Mesendoderm (in vitro differentiated cells): ENCODE measurements at regions not wholly inside any gene's neighbourhood (a gene's known extent, or its start where the extent isn't known, plus 50 kb on each side); places are given as distances from the start of the nearest gene placed in this dataset.

ENCODE experiments used
- DNase-seq: peaks from one replicate; pipeline ENCODE4 v3.0.0; 2013
- H2AK5ac ChIP-seq: 2 replicates; pipeline ENCODE4 v1.6.1; 2013; ENCODE audit warnings: low read length, inconsistent platforms
- H2BK120ac ChIP-seq: 2 replicates; pipeline ENCODE4 v1.6.1; 2013; ENCODE audit warnings: low read depth, mild to moderate bottlenecking, low read length, moderate library complexity, mixed read lengths
- H2BK15ac ChIP-seq: replicated peaks from 2 replicates; pipeline ENCODE4 v1.6.1; 2013; ENCODE audit warnings: low read depth, mild to moderate bottlenecking, moderate library complexity
- H2BK5ac ChIP-seq: 2 replicates; pipeline ENCODE4 v1.6.1; 2013; ENCODE audit warnings: low read length, inconsistent platforms
- H3K18ac ChIP-seq: 2 replicates; pipeline ENCODE4 v1.6.1; 2013; ENCODE audit warnings: mild to moderate bottlenecking, low read length, mixed read lengths
- H3K23ac ChIP-seq: one replicate; pipeline ENCODE4 v1.6.1; 2013; ENCODE audit warnings: low read length
- H3K27ac ChIP-seq: 2 replicates; pipeline ENCODE4 v1.5.1; 2013; ENCODE audit warnings: low read depth, mild to moderate bottlenecking, inconsistent platforms, low read length, moderate library complexity
- H3K27me3 ChIP-seq: 2 replicates; pipeline ENCODE4 v1.6.1; 2013; ENCODE audit warnings: low read length, control low read depth, mild to moderate bottlenecking, inconsistent platforms; ENCODE audit not compliant: insufficient read depth, poor library complexity
- H3K36me3 ChIP-seq: 2 replicates; pipeline ENCODE4 v1.6.1; 2013; ENCODE audit warnings: low read length, inconsistent platforms; ENCODE audit not compliant: control insufficient read depth, insufficient read depth
- H3K4ac ChIP-seq: one replicate; pipeline ENCODE4 v1.6.1; 2013; ENCODE audit warnings: low read depth, mild to moderate bottlenecking, low read length, moderate library complexity
- H3K4me1 ChIP-seq: 2 replicates; pipeline ENCODE4 v1.6.1; 2013; ENCODE audit warnings: low read depth, low read length, inconsistent platforms; ENCODE audit not compliant: control insufficient read depth
- H3K4me2 ChIP-seq: 2 replicates; pipeline ENCODE4 v1.6.1; 2013; ENCODE audit warnings: low read length
- H3K4me3 ChIP-seq: 2 replicates; pipeline ENCODE4 v1.5.1; 2013; ENCODE audit warnings: mild to moderate bottlenecking, low read length
- H3K56ac ChIP-seq: one replicate; pipeline ENCODE4 v1.6.1; 2013; ENCODE audit warnings: low read length
- H3K79me1 ChIP-seq: 2 replicates; pipeline ENCODE4 v1.6.1; 2013; ENCODE audit warnings: low read length, inconsistent platforms
- H3K79me2 ChIP-seq: 2 replicates; pipeline ENCODE4 v1.6.1; 2013; ENCODE audit warnings: mild to moderate bottlenecking, low read length; ENCODE audit not compliant: control insufficient read depth, insufficient read depth
- H3K9ac ChIP-seq: 2 replicates; pipeline ENCODE4 v1.6.1; 2013; ENCODE audit warnings: low read length, inconsistent platforms
- H4K5ac ChIP-seq: one replicate; pipeline ENCODE4 v1.6.1; 2013; ENCODE audit warnings: low read length
- H4K8ac ChIP-seq: one replicate; pipeline ENCODE4 v1.6.1; 2013; ENCODE audit warnings: low read depth, mild to moderate bottlenecking, control low read depth, low read length, moderate library complexity
- WGBS: extraction: QIAGEN DNeasy Blood & Tissue Kit; methylation state at CpG from one replicate; pipeline ENCODE4 v1.1.7; 2013; ENCODE audit warnings: low lambda C conversion rate, missing lambda C conversion rate; ENCODE audit not compliant: insufficient coverage; ENCODE audit errors: extremely low coverage; 5-methylcytosine and 5-hydroxymethylcytosine counted together

DNA sequence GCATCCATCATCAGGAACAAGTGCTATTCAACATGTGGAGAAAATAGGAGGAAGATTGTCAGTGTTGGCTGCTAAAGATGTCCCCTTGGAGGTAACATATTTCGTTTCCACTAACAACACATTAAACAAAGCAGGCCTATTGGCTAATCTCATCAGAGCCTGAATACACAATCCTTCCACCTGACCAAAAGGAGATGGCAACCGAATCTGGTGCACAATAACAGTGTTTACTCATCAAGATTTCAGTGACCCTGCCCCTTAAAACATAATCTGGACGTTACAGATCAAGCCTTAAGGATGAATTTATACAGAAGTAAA lies 582.5 kb downstream of the EFNB2 start:
- Histone ChIP-seq H2BK15ac (no peak overlapping the region), H3K4me3 (no peak overlapping the region), H3K27me3 (no peaks in the 10 kb centered on the region), H4K5ac (no peak overlapping the region), H4K8ac (no peak overlapping the region), H3K79me1 (no peaks in the 10 kb centered on the region), H3K4me1 (no peaks in the 10 kb centered on the region), H3K79me2 (no peaks in the 10 kb centered on the region), H3K4ac (no peak overlapping the region), H3K4me2 (no peak overlapping the region), H3K27ac (no peak overlapping the region), H3K9ac (no peak overlapping the region), H3K18ac (no peak overlapping the region), H2AK5ac (no peak overlapping the region), H3K56ac (no peak overlapping the region), H3K36me3 (no peaks in the 10 kb centered on the region), H2BK120ac (no peak overlapping the region), H2BK5ac (no peak overlapping the region), H3K23ac (no peak overlapping the region)
- peak; percentile 26 for DNase-seq
- no CpG with 5 or more reads among the region's 3 CpGs for WGBS

DNA sequence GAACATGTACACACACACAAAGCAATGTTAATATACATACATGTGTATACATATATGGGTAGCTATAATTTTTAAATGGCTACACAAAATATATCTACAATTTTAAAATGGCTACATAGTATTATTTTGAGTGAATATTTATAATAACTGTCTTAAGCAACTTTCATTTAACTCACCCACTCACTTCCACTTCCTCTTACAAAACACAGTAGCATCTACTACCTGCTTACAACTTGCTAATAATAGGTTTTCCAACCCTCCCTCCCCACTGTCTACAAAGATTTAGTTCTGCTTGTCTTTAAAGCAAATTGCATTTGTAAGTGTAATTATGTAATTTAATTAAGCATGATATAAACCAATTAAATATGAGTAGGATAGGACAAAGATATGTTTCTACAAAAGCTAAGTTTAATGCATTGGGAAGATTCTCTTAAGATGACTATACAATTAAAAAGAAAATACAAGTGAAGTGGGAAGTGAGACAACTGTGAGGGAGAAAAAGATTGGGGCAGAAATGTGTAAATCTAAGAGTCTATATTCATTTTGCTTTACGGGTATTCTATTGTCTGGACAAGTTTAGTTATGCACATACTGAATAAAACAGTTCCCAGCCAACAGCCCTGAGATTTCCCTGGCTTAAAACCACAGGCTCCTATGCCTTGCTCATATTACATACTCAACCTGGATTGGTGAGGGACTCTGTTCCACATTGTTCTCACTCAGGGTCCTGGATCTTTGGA lies 583.1 kb downstream of the EFNB2 start:
- H3K36me3 ChIP-seq = no peaks in the 10 kb centered on the region

DNA sequence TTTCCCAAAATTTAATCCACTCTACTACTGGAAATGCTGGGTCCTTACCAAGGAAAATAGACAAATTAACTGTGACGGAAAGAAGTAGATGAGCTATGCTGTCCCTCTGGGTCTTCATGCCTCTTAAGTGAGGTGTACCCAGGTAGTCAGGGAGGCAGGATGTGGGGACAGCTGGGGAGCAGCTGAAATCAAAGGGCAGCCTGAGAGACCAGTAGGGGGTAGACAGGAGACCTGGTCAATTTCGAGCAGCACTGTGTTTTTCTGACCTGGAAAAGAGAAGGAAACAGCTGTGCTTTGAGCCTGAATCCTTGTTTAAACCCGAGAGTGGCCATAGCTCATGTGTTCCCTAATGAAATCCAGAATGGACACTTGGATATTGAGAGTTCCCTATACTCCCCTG lies 587.3 kb downstream of the EFNB2 start:
- H2BK15ac ChIP-seq = no peak overlapping the region
- no peak overlapping the region for H3K18ac ChIP-seq
- no CpG with 5 or more reads among the region's 3 CpGs for WGBS
- H3K79me2 ChIP-seq = no peaks in the 10 kb centered on the region
- no peaks in the 10 kb centered on the region for H3K36me3 ChIP-seq
- no peak overlapping the region for H3K4ac ChIP-seq
- no peak overlapping the region for H4K5ac ChIP-seq
- no peak overlapping the region for H3K56ac ChIP-seq
- H2AK5ac ChIP-seq = no peak overlapping the region
- H3K27ac ChIP-seq = no peak overlapping the region
- H2BK120ac ChIP-seq = no peak overlapping the region
- no peak overlapping the region for H3K4me2 ChIP-seq
- no peak overlapping the region for H3K4me3 ChIP-seq
- H3K4me1 ChIP-seq = no peaks in the 10 kb centered on the region
- H3K9ac ChIP-seq = no peak overlapping the region
- DNase-seq = peak; percentile 21
- no peaks in the 10 kb centered on the region for H3K79me1 ChIP-seq
- no peak overlapping the region for H3K23ac ChIP-seq
- no peak overlapping the region for H2BK5ac ChIP-seq
- H3K27me3 ChIP-seq = no peaks in the 10 kb centered on the region
- H4K8ac ChIP-seq = no peak overlapping the region

More for the DNA sequence above, 583.1 kb downstream of the EFNB2 start:
- Histone ChIP-seq H4K5ac (no peak overlapping the region), H3K9ac (no peak overlapping the region), H3K79me1 (no peaks in the 10 kb centered on the region), H2AK5ac (no peak overlapping the region), H3K4ac (no peak overlapping the region), H2BK15ac (no peak overlapping the region), H3K18ac (no peak overlapping the region), H3K4me2 (no peak overlapping the region), H2BK120ac (no peak overlapping the region), H3K4me3 (no peak overlapping the region), H3K56ac (no peak overlapping the region), H2BK5ac (no peak overlapping the region), H3K27ac (no peak overlapping the region), H3K27me3 (no peaks in the 10 kb centered on the region), H4K8ac (no peak overlapping the region), H3K4me1 (no peaks in the 10 kb centered on the region), H3K23ac (no peak overlapping the region), H3K79me2 (no peaks in the 10 kb centered on the region)
- WGBS = no CpG with 5 or more reads among the region's 1 CpG
- no peak for DNase-seq

DNA sequence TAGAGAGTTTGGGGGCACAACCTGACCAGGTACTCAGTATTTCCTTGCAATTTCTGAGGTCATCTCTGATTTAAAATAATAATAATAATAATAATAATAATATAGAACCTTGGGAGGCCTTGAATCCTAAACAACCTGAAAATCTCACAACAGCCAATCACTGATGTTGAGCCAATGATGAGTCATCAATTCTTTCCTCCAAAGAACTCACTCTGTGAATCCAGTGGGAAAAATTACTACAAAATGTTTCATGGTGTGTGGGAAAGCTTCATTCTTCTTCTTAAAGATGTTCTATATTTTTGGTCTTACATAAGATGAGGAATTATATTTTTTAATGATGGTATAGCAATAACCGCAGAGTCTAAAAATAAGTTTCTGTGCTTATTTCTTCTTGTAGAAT lies 594.6 kb downstream of the EFNB2 start:
- Histone ChIP-seq H2AK5ac (no peak overlapping the region), H3K4ac (no peak overlapping the region), H4K5ac (no peak overlapping the region), H3K79me1 (no peaks in the 10 kb centered on the region), H3K27me3 (no peaks in the 10 kb centered on the region), H3K79me2 (no peaks in the 10 kb centered on the region), H2BK120ac (no peak overlapping the region), H3K56ac (no peak overlapping the region), H3K4me3 (no peak overlapping the region), H4K8ac (no peak overlapping the region), H2BK5ac (no peak overlapping the region), H3K9ac (no peak overlapping the region), H2BK15ac (no peak overlapping the region), H3K4me2 (no peak overlapping the region), H3K4me1 (no peaks in the 10 kb centered on the region), H3K36me3 (no peaks in the 10 kb centered on the region), H3K23ac (no peak overlapping the region), H3K27ac (no peak overlapping the region), H3K18ac (no peak overlapping the region)
- no CpG with 5 or more reads among the region's 1 CpG for WGBS
- DNase-seq = no peak

DNA sequence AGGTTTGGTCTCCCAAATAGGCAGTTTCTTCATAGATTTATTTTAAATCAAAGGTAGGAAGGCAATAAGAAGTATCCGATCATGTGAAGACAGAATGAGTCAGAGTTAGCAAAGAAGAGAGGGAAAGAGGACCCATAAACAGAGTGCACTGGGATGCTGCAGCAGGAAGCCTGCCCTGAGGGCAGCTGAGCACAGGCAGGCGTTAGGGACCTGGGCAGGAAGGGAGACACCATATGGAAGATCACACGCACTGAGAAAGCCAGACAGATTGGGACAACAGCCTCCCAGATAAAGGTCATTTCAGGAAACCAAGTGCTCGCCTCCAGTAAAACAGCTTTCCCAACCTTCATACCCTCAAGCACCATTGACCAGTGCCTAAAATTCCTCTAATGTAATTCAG lies 598.0 kb downstream of the EFNB2 start:
- H3K56ac ChIP-seq = no peak overlapping the region
- WGBS = no CpG with 5 or more reads among the region's 4 CpGs

DNA sequence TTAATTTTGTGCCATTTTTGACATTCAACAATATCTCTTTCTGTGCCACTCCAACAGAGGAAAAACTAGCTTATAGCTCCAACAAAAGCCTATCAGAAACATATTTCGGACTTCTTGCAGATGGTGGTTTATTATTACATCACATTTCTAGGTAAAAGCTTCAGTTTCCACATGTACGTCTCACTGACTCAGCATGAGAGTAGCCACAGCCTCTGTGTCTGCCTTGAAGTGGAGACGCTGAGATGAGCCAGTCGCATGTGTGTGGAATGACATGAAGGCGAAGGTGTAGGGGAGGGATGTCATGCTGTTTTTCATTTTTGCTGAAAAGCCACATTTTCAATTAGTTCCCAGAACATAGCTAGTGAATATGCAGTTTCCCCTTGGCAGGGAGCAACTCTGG lies 598.6 kb downstream of the EFNB2 start:
- Histone ChIP-seq H3K4me1 (no peaks in the 10 kb centered on the region), H3K4me3 (no peak overlapping the region), H3K9ac (no peak overlapping the region), H3K36me3 (no peaks in the 10 kb centered on the region), H3K79me1 (no peaks in the 10 kb centered on the region), H3K56ac (no peak overlapping the region), H3K18ac (no peak overlapping the region), H3K79me2 (no peaks in the 10 kb centered on the region), H2AK5ac (no peak overlapping the region), H3K27ac (no peak overlapping the region), H4K5ac (no peak overlapping the region), H2BK120ac (no peak overlapping the region), H2BK5ac (no peak overlapping the region), H3K27me3 (no peaks in the 10 kb centered on the region), H3K4ac (no peak overlapping the region), H4K8ac (no peak overlapping the region), H2BK15ac (no peak overlapping the region), H3K4me2 (no peak overlapping the region), H3K23ac (no peak overlapping the region)
- no CpG with 5 or more reads among the region's 5 CpGs for WGBS
- no peak for DNase-seq

More for the DNA sequence above, 598.0 kb downstream of the EFNB2 start:
- no peak overlapping the region for H4K5ac ChIP-seq
- H3K79me2 ChIP-seq = no peaks in the 10 kb centered on the region
- H3K27me3 ChIP-seq = no peaks in the 10 kb centered on the region
- no peak overlapping the region for H4K8ac ChIP-seq
- H3K4me3 ChIP-seq = no peak overlapping the region
- no peaks in the 10 kb centered on the region for H3K79me1 ChIP-seq
- no peak overlapping the region for H3K4me2 ChIP-seq
- no peak overlapping the region for H3K27ac ChIP-seq
- no peak overlapping the region for H3K4ac ChIP-seq
- no peaks in the 10 kb centered on the region for H3K4me1 ChIP-seq
- peak; percentile 78 for DNase-seq
- H2BK5ac ChIP-seq = no peak overlapping the region
- H2BK120ac ChIP-seq = no peak overlapping the region
- no peak overlapping the region for H2AK5ac ChIP-seq
- no peak overlapping the region for H3K23ac ChIP-seq
- no peaks in the 10 kb centered on the region for H3K36me3 ChIP-seq
- no peak overlapping the region for H2BK15ac ChIP-seq
- H3K18ac ChIP-seq = no peak overlapping the region
- H3K9ac ChIP-seq = no peak overlapping the region
